GM12875 (cell line): ENCODE measurements at regions not wholly inside any gene's neighbourhood (a gene's known extent, or its start where the extent isn't known, plus 50 kb on each side); places are given as distances from the start of the nearest gene placed in this dataset.

ENCODE experiments used
- H3K4me3 ChIP-seq: one replicate; pipeline ENCODE4 v1.5.1; 2011; ENCODE audit warnings: low read depth, low read length, control low read depth
- TF ChIP-seq, protein P1 (sequence below): IDR thresholded peaks from 2 replicates; pipeline ENCODE4 v1.5.1; 2011; ENCODE audit warnings: low read depth, mild to moderate bottlenecking, control low read depth, inconsistent platforms, low read length, moderate library complexity, borderline replicate concordance; ENCODE audit not compliant: insufficient read depth

DNA sequence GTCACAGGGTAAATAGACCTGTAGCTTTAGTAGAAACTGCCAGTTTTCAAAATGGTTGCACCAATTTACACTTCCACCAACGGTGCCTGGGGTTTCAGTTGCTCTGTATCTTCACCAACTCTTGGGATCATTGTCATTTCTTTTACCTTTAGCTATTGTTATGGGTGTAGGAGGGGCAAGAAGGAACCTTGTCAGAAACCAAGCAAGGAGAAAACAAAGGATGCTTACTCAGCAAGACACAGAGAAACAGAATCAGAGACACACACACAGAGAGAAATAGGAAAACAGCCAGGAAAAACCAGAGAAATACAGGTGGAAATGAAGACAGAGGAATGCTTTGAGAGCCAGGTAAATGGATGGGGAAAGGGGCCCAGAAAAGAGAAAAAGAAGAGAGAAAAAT is 367.6 kb downstream of the MIAT start:
- TF ChIP-seq, protein P1, sequence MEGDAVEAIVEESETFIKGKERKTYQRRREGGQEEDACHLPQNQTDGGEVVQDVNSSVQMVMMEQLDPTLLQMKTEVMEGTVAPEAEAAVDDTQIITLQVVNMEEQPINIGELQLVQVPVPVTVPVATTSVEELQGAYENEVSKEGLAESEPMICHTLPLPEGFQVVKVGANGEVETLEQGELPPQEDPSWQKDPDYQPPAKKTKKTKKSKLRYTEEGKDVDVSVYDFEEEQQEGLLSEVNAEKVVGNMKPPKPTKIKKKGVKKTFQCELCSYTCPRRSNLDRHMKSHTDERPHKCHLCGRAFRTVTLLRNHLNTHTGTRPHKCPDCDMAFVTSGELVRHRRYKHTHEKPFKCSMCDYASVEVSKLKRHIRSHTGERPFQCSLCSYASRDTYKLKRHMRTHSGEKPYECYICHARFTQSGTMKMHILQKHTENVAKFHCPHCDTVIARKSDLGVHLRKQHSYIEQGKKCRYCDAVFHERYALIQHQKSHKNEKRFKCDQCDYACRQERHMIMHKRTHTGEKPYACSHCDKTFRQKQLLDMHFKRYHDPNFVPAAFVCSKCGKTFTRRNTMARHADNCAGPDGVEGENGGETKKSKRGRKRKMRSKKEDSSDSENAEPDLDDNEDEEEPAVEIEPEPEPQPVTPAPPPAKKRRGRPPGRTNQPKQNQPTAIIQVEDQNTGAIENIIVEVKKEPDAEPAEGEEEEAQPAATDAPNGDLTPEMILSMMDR = no peak
- H3K4me3 ChIP-seq = no peak overlapping the region

DNA sequence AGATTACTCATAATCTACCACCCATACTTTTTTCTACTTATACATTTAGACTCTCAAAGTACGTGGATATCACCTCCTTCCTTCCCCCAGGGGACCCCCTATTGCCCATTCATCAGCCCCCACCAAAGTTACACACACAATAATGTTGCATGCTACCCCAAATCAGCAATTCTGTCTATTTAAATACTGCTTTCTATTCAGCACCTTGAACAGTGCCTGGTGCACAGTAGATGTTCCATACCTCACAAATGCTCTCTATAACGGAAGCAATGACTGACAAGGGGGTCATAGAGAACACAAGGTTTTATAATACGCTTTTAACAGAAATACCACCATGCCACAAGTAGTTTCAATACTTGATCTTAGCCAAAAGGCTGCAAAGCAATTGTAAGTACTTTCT is 370.7 kb downstream of the MIAT start:
- TF ChIP-seq, protein P1 = no peak
- no peak overlapping the region for H3K4me3 ChIP-seq

DNA sequence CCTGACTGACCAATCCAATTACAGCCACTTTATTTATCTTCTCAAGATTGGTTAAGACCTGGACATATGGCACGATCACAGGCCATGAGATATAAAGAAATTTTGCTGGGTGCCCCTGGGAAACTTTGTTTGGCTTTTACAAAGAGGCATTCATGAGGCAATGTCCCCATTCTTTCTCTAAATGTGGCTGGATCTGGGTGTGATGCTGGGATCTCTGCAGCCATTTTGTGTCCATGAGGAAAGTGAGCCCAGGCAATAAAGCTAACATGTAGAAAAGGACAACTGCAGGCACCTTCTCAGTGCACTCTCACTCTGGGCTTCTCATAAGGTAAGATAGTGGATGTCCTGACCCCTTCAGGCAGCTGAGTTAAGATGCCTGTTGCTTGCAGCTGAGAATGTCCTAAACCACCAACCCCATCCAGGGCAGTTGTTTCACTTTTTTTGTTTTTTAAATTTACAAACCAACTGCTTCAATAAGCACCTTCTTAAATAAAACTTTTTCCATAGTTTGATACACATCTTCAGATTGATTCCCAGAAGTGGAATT is 372.3 kb downstream of the MIAT start:
- no peak overlapping the region for H3K4me3 ChIP-seq
- TF ChIP-seq, protein P1 = no peak

DNA sequence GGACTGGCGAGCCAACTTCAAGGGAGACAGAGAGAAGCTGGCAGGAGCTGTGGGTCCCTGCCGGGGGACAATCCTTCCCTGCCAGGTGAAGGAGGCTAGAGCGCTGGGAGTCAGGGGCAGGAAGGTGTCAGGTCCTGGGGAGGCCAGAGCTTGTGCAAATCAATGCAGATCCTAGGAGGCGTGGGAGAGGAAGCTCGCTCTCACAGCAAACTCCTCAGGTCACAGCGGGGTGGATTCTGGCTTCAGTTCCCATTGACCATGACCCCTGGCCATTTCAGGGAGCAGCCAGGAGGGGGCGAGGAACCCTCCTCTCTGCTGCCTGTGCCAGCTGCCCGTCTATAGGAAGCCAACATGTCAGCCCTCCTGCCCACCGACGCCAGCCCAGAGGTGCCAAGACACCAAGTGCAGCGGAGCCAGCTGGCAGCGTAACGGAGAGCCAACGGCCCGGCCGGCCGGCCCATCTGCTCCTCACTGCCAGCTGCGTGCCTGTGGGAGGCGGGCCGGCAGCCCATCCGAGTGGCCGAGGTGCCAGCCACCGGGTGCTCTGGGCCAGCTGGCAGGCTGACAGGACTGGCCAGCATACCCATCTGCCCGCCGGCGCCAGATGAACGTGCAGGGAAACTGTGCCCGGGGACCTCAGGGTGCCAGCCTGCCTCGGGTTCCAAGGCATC is 374.8 kb downstream of the MIAT start:
- no peak overlapping the region for H3K4me3 ChIP-seq
- TF ChIP-seq, protein P1 = no peak

DNA sequence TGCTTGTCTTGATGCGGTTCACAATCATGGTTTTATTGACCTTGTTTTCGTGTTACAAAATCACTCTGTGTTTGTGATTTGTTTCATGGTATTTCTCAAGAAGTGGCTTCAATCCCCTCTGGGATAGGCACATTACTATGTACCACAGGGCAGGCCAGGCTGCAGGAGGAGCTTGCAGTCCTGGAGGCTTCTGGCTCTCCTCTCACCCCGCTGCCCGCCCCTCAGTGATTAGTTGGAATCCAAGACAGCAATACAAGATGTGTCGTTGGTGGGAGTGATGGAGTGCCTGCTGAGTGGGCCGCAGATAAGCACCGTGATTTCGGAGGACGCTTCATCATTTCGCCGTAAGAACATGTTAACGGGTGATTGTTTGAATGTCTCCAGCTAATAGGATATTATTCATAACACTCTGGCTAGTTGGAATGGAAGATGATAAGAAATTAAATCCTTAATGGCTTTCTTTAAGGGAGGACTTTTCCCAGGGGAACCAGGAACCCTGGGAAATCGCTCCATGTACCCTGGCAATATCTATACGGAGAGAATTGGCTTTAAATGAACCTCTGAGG is 384.4 kb downstream of the MIAT start:
- TF ChIP-seq, protein P1 = no peak

DNA sequence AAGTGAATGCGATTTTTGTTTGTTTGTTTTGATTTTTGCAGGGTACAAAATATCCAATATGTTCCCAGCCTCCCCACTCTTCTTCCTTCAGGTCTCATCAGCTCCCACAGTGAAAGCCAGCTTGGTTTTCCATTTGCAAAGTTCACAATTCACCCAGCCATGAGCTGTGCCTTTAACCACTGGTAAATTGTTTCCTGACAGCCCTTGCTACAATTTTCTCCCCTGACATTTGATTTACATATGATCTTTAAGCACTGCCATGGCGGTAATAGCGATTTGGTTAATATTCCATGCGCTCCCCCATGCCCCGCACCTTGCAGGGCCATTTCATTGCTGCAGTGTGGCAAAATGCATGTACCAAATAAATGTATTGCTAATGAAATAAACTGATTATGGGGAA is 385.9 kb downstream of the MIAT start:
- TF ChIP-seq, protein P1 = no peak
- H3K4me3 ChIP-seq = no peak overlapping the region

More for the DNA sequence above, 384.4 kb downstream of the MIAT start:
- no peak overlapping the region for H3K4me3 ChIP-seq
